DOHH2 (cell line): ENCODE measurements at regions not wholly inside any gene's neighbourhood (a gene's known extent, or its start where the extent isn't known, plus 50 kb on each side); places are given as distances from the start of the nearest gene placed in this dataset.

Experiments
- H3F3A ChIP-seq: fragments of 200-600 bp; sonication (generic), shearing (Covaris generic); 2 replicates; pipeline ENCODE4 v1.6.0; 2016; ENCODE audit warnings: antibody characterized with exemption, mild to moderate bottlenecking; ENCODE audit not compliant: control insufficient read depth, insufficient read depth
- H3K27ac ChIP-seq: fragments of 200-600 bp; sonication (generic); 2 replicates; pipeline ENCODE4 v1.5.1; 2014; ENCODE audit warnings: low read depth, mild to moderate bottlenecking, low read length, moderate library complexity
- H3K27me3 ChIP-seq: fragments of 200-600 bp; sonication (generic); 2 replicates; pipeline ENCODE4 v1.6.1; 2014; ENCODE audit warnings: mild to moderate bottlenecking, low read length, mixed read lengths; ENCODE audit not compliant: control insufficient read depth
- H3K36me3 ChIP-seq: fragments of 200-600 bp; sonication (generic); 2 replicates; pipeline ENCODE4 v1.6.1; 2014; ENCODE audit warnings: mild to moderate bottlenecking, low read length, moderate library complexity, mixed read lengths; ENCODE audit not compliant: control insufficient read depth
- H3K4me1 ChIP-seq: fragments of 200-600 bp; sonication (generic); 2 replicates; pipeline ENCODE4 v1.6.1; 2014; ENCODE audit warnings: mild to moderate bottlenecking, low read length, mixed read lengths; ENCODE audit not compliant: control insufficient read depth
- H3K4me2 ChIP-seq: fragments of 200-600 bp; sonication (generic); 2 replicates; pipeline ENCODE4 v1.6.0; 2014; ENCODE audit warnings: mild to moderate bottlenecking, low read length, moderate library complexity
- H3K4me3 ChIP-seq: fragments of 200-600 bp; sonication (generic); 2 replicates; pipeline ENCODE4 v1.5.1; 2014; ENCODE audit warnings: mild to moderate bottlenecking, low read length, mixed read lengths
- H3K79me2 ChIP-seq: fragments of 200-600 bp; sonication (generic); 2 replicates; pipeline ENCODE4 v1.6.1; 2014; ENCODE audit warnings: mild to moderate bottlenecking, low read length, mixed read lengths; ENCODE audit not compliant: control insufficient read depth
- H3K9me2 ChIP-seq: fragments of 200-600 bp; sonication (generic); replicated peaks from 2 replicates; pipeline ENCODE4 v1.6.1; 2014; ENCODE audit warnings: mild to moderate bottlenecking, low read length, mixed read lengths; ENCODE audit not compliant: control insufficient read depth
- H3K9me3 ChIP-seq: fragments of 200-600 bp; sonication (generic); 2 replicates; pipeline ENCODE4 v1.6.1; 2014; ENCODE audit warnings: antibody characterized with exemption, low read length, mixed read lengths; ENCODE audit not compliant: control insufficient read depth, insufficient read depth
- H4K20me1 ChIP-seq: fragments of 200-600 bp; sonication (generic); 2 replicates; pipeline ENCODE4 v1.6.0; 2014; ENCODE audit warnings: low read depth, mild to moderate bottlenecking, antibody characterized with exemption, low read length, moderate library complexity; ENCODE audit not compliant: control insufficient read depth, insufficient read depth
- CTCF ChIP-seq: fragments of 200-600 bp; sonication (generic); IDR thresholded peaks from one replicate; pipeline ENCODE4 v1.5.1; 2014; ENCODE audit warnings: antibody characterized with exemption, mild to moderate bottlenecking, low read depth, low read length; ENCODE audit not compliant: poor library complexity, severe bottlenecking
- EZH2phosphoT487 ChIP-seq: fragments of 200-600 bp; sonication (generic); IDR thresholded peaks from 2 replicates; pipeline ENCODE4 v1.6.1; 2017; ENCODE audit warnings: borderline replicate concordance, mild to moderate bottlenecking, antibody characterized with exemption, low read length, moderate library complexity, mixed read lengths

- no peaks in the 10 kb centered on the region for H4K20me1 ChIP-seq
- H3K79me2 ChIP-seq = no peaks in the 10 kb centered on the region
- H3K9me2 ChIP-seq = no peaks in the 10 kb centered on the region
- H3F3A ChIP-seq = no peaks in the 10 kb centered on the region
- H3K27me3 ChIP-seq = no peaks in the 10 kb centered on the region
- H3K36me3 ChIP-seq = no peaks in the 10 kb centered on the region
- H3K4me2 ChIP-seq = no peak overlapping the region
- H3K4me3 ChIP-seq = no peak overlapping the region
- TF ChIP-seq EZH2phosphoT487 (no peak), CTCF (no peak)
- no peak overlapping the region for H3K27ac ChIP-seq
- H3K4me1 ChIP-seq = no peaks in the 10 kb centered on the region
- no peaks in the 10 kb centered on the region for H3K9me3 ChIP-seq
These were observed 245.3 kb upstream of the HDX start for GRCh38 chrX:84747516-84747915.

GRCh38 chrX:84748965-84749656 lies 246.9 kb upstream of the HDX start:
- Histone ChIP-seq H3K4me2 (no peak overlapping the region), H3K36me3 (no peaks in the 10 kb centered on the region)

GRCh38 chrX:84760560-84760959 lies 243.1 kb upstream of the APOOL start:
- Histone ChIP-seq H3K36me3 (no peaks in the 10 kb centered on the region), H3K79me2 (no peaks in the 10 kb centered on the region), H3K4me2 (no peak overlapping the region), H3K9me2 (no peaks in the 10 kb centered on the region), H3K4me1 (no peaks in the 10 kb centered on the region), H3K27ac (no peak overlapping the region), H4K20me1 (no peaks in the 10 kb centered on the region), H3K9me3 (no peaks in the 10 kb centered on the region), H3K4me3 (no peak overlapping the region), H3F3A (no peaks in the 10 kb centered on the region), H3K27me3 (no peaks in the 10 kb centered on the region)
- TF ChIP-seq CTCF (no peak), EZH2phosphoT487 (no peak)

More at GRCh38 chrX:84748965-84749656, 246.9 kb upstream of the HDX start:
- H3K27me3 ChIP-seq = no peaks in the 10 kb centered on the region
- H3K27ac ChIP-seq = no peak overlapping the region
- TF ChIP-seq CTCF (no peak), EZH2phosphoT487 (no peak)
- H3K9me3 ChIP-seq = no peaks in the 10 kb centered on the region
- H4K20me1 ChIP-seq = no peaks in the 10 kb centered on the region
- H3K4me1 ChIP-seq = no peaks in the 10 kb centered on the region
- no peaks in the 10 kb centered on the region for H3K79me2 ChIP-seq
- no peaks in the 10 kb centered on the region for H3F3A ChIP-seq
- no peak overlapping the region for H3K4me3 ChIP-seq
- no peaks in the 10 kb centered on the region for H3K9me2 ChIP-seq
